NCI-H345 treated with DMSO at 0.1 percent for 48 hours (cell line): ENCODE measurements at regions not wholly inside any gene's neighbourhood (a gene's known extent, or its start where the extent isn't known, plus 50 kb on each side); places are given as distances from the start of the nearest gene placed in this dataset.
A peak's percentile ranks its signal among the peaks of the same experiment; 100 is the strongest.

Experiments
- DNase-seq: peaks from one replicate; lab custom pipeline; 2025; ENCODE audit not compliant: unreplicated experiment; lab: John Stamatoyannopoulos, UW

GRCh38 chr10:83955406-83955805 lies 183.9 kb upstream of the GHITM start:
- no peak for DNase-seq

- DNase-seq = peak; percentile 5
Measured at GRCh38 chr10:83957168-83957947, 182.0 kb upstream of the GHITM start.

GRCh38 chr10:83959328-83959727 lies 180.0 kb upstream of the GHITM start:
- DNase-seq = no peak

GRCh38 chr10:83960125-83960524 lies 179.2 kb upstream of the GHITM start:
- DNase-seq = no peak

DNA sequence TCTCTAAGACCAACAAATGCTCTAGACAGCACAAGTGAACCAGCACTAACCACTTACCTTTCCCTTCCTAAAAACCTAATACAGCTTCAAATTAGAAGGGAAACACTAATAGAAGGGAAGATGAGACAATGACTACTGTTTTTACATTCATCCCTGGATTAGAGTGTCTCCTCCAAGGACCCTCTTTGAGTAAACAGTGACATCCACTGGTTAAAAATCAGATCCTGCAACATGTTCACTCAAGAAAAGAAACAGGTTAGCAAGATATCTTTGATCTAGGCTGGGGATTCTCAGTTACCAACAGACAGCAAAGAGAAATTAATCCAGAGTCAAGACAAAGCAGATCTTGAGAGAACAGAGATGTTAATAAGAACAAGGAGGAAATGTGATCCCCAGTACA lies 177.7 kb upstream of the GHITM start:
- DNase-seq = no peak

GRCh38 chr10:83963446-83963845 lies 175.9 kb upstream of the GHITM start:
- DNase-seq = no peak

GRCh38 chr10:83965473-83965872 lies 173.8 kb upstream of the GHITM start:
- DNase-seq = no peak

DNA sequence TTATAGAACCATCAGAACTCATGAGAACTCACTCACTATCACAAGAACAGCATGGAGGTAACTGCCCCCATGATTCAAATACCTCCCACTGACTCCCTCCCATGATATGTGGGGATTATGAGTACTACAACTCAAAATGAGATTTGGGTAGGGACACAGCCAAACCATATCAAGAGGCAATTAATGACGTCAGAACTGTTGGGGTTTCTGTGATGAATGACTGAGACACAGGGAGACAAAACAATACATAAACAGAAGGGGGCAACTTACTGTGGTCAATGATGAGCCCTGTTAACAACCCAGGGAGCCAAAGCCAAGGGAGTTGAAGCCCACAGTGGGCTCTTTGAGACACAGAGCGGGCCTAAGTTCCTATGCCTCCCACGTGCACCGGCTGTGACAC lies 171.3 kb upstream of the GHITM start:
- no peak for DNase-seq

DNA sequence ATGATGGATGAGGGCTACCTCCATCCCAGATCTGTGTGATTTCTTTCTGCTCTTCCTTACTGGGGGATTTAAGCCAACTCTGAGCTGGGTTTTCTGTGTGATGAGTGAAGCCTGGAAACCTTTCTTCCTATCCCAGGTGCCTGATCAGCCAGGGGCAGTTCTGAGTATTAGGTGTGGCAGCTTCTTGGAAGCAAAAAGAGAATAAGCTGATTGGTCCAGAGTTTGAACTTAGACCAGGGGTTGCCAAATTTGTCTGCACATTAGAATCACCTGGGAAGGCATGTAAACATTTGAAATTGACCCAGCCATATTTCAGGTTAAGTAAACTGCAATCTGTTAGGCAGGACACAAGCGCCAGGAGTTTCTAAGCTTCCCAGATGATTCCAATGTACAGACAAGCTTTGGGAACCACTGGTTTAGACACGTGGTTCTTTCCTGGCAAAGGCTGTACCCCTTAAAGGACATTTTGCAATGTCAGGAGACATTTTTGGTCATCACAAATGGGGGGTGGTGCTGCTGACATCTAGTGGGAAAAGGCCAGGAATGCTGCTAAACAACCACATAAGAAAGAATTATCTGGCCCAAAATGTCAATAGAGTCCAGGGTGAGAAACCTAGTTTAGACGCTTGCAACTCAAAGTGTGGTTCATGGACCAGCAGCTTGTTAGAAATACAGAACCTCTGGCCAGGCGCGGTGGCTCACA lies 160.5 kb upstream of the GHITM start:
- no peak for DNase-seq

DNA sequence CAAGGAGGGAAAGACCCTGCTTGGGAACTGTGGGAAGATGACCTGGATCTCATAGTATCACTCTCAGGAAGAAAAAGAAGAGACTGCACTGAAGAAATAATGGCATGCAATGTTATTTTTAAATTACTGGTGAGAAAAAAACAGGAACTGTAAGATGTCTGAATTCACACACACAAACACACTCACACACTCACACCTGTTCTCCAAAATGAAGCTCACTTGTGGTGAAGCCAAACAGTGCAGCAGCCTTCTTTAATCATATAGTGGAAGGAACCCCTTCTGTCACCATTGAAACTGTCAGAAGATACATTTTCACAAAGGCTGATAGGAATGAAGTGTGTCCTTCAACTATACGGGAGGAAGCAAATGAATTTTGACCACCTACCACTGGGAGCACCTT lies 156.5 kb upstream of the GHITM start:
- DNase-seq = no peak

- peak; percentile 41 for DNase-seq
Measured at GRCh38 chr10:83983578-83984255, 155.6 kb upstream of the GHITM start.

- DNase-seq = no peak
Measured at GRCh38 chr10:83984256-83984640, 155.1 kb upstream of the GHITM start.

GRCh38 chr10:83986800-83987199 lies 152.5 kb upstream of the GHITM start:
- DNase-seq = no peak

GRCh38 chr10:83987216-83987615 lies 152.1 kb upstream of the GHITM start:
- no peak for DNase-seq

GRCh38 chr10:83988435-83988834 lies 150.9 kb upstream of the GHITM start:
- no peak for DNase-seq

- DNase-seq = no peak
Measured at GRCh38 chr10:83990126-83990525, 149.2 kb upstream of the GHITM start.

DNA sequence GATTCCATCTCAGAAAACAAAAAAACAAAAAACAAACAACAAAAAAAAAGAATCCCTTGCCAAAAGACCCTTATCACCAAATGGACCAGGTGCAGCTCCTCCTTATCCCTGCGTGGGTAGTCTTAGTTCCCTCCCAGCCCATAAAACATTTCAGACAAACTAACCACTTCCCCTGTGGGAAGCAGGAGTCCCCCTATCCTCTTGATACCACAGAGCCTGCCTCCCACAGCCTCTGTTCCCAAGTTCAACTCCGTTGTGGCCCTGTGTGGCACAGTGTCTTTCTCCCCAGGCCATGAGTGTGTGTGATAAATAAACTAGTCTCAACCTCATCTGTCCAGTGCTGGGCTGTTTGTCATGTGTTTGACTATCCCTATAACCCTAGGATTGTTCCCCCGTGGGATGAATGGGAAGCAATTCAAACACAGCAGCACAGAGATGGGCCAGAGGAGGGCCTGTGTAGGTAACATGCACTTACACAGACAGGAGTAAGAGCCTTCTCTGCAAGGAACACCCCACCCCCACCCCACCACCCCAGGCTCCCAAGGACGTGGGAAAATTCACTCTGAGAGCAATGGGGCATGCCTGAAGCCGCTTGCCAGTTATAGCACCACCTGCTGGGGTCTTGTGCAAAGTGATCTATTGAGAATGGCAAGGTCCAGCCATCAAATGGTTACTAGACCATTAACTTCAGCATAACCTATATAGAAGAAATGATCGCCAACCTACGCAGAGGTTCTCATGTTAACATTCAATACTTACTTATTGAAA lies 147.1 kb upstream of the GHITM start:
- no peak for DNase-seq

- DNase-seq = no peak
Measured at GRCh38 chr10:83994325-83994724, 145.0 kb upstream of the GHITM start.

GRCh38 chr10:83995738-83996331 lies 143.5 kb upstream of the GHITM start:
- DNase-seq = no peak

DNA sequence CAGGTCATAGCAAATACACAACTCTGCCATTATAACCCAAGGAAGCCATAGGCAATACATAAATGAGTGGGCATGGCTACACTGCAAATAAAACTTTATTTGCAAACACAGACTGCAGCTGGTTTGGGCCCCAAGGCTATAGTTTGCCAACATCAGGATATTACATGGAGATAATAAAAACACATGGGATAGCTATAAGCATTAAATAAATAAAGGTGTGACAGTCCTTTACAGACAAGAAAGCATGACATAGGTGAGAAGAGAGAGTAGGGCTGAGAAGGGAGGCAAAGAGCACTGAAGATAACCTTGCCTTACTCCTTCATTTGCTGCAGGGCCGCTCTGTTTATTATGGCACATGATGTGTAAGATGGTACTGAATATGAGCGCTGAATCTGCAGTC lies 135.1 kb upstream of the GHITM start:
- DNase-seq = no peak

DNA sequence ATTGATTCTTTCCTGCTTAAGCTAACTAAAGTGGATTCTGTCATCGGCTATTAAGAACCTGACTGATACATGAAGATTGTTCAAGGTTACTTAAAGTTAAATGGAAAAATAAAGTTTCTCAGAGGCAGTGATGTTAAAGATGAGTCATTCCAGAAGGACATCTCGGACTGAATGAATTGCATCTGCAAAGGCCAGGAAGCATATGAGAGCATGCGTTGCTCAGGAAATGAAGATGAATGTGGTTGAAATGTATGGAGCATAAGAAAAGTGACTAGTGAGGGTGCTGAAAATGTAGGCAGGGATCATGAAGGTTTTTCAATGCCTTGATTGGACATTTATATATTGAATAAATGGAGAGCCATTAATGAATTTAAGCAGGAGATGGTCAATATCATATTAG lies 133.9 kb upstream of the GHITM start:
- DNase-seq = no peak
